SK-N-SH (cell line): ENCODE measurements at regions not wholly inside any gene's neighbourhood (a gene's known extent, or its start where the extent isn't known, plus 50 kb on each side); places are given as distances from the start of the nearest gene placed in this dataset.

Source experiments
- CTCF ChIA-PET: fragments of 300-600, 350-600 bp; formaldehyde crosslinking; extraction: SDS; loops from one replicate; lab custom pipeline; 2021; lab: Yijun Ruan, JAX
- POLR2A ChIA-PET: fragments of 350-600 bp; sonication (Branson Sonifier 250); formaldehyde crosslinking; extraction: SDS; loops from one replicate; lab custom pipeline; 2020; ENCODE audit warnings: antibody characterized with exemption, inconsistent platforms; lab: Yijun Ruan, JAX
- DNase-seq: peaks from one replicate; pipeline ENCODE4 v3.0.0; 2012
- H2AFZ ChIP-seq: fragments of 200-600 bp; sonication (generic); 2 replicates; pipeline ENCODE4 v1.8.1; 2016; ENCODE audit warnings: antibody characterized with exemption, mild to moderate bottlenecking, low read depth
- H3F3A ChIP-seq: fragments of 200-600 bp; sonication (generic); replicated peaks from 2 replicates; pipeline ENCODE3; 2016; ENCODE audit warnings: antibody characterized with exemption, mild to moderate bottlenecking; ENCODE audit not compliant: insufficient read depth
- H3K27ac ChIP-seq, 2 experiments: fragments of 200-500 bp in 1 of 2; fragments of 200-600 bp in 1 of 2; sonication (Bioruptor generic) in 1 of 2; sonication (generic), shearing (Covaris generic) in 1 of 2; 2 replicates each; pipeline versions ENCODE4 v1.5.1 to v1.6.1; 2014 to 2016; ENCODE audit warnings: low read depth in 2 of 2, inconsistent platforms in 1 of 2, low read length in 1 of 2, mild to moderate bottlenecking in 1 of 2, mixed read lengths in 1 of 2
- H3K27me3 ChIP-seq: fragments of 200-600 bp; sonication (generic), shearing (Covaris generic); 2 replicates; pipeline ENCODE4 v1.6.1; 2016; ENCODE audit warnings: mixed run types; ENCODE audit not compliant: insufficient read depth
- H3K36me3 ChIP-seq, 2 experiments: fragments of 200-500 bp in 1 of 2; fragments of 200-600 bp in 1 of 2; sonication (Bioruptor generic) in 1 of 2; sonication (generic) in 1 of 2; replicated peaks in 1 of 2; 2 replicates each; pipeline versions ENCODE3 to v1.5.1; 2014 to 2016; ENCODE audit warnings: low read length in 1 of 2, mild to moderate bottlenecking in 1 of 2; ENCODE audit not compliant: insufficient read depth in 2 of 2, control insufficient read depth in 1 of 2
- H3K4me1 ChIP-seq, 2 experiments: fragments of 200-500 bp in 1 of 2; fragments of 200-600 bp in 1 of 2; sonication (Bioruptor generic) in 1 of 2; sonication (generic), shearing (Covaris generic) in 1 of 2; 2 replicates each; pipeline versions ENCODE4 v1.5.1 to v1.6.1; 2014 to 2016; ENCODE audit warnings: low read depth in 1 of 2, low read length in 1 of 2, mixed run types in 1 of 2; ENCODE audit not compliant: insufficient read depth in 2 of 2, control insufficient read depth in 1 of 2
- H3K4me2 ChIP-seq: fragments of 200-600 bp; sonication (generic), shearing (Covaris generic); 2 replicates; pipeline ENCODE4 v1.6.1; 2017; ENCODE audit warnings: mixed run types
- H3K4me3 ChIP-seq, 2 experiments: fragments of 200-500 bp in 1 of 2; fragments of 200-600 bp in 1 of 2; sonication (Bioruptor generic) in 1 of 2; sonication (generic), shearing (Covaris generic) in 1 of 2; 2 replicates each; pipeline versions ENCODE4 v1.5.1 to v1.8.1; 2014 to 2016; ENCODE audit warnings: low read depth in 2 of 2, inconsistent platforms in 1 of 2, low read length in 1 of 2, mild to moderate bottlenecking in 1 of 2, mixed read lengths in 1 of 2, moderate library complexity in 1 of 2
- H3K79me2 ChIP-seq: fragments of 200-600 bp; sonication (generic); 2 replicates; pipeline ENCODE4 v1.8.1; 2017; ENCODE audit warnings: mild to moderate bottlenecking; ENCODE audit not compliant: insufficient read depth
- H3K9ac ChIP-seq: fragments of 200-600 bp; sonication (generic); 2 replicates; pipeline ENCODE4 v1.6.1; 2017; ENCODE audit warnings: mixed run types
- H3K9me2 ChIP-seq: fragments of 200-600 bp; sonication (generic); 2 replicates; pipeline ENCODE4 v1.6.1; 2017; ENCODE audit warnings: mixed run types
- H3K9me3 ChIP-seq: fragments of 200-600 bp; sonication (generic); 2 replicates; pipeline ENCODE4 v1.6.1; 2017; ENCODE audit warnings: mixed run types, mild to moderate bottlenecking, moderate library complexity
- H4K20me1 ChIP-seq: fragments of 200-600 bp; sonication (generic); 2 replicates; pipeline ENCODE4 v1.6.1; 2017; ENCODE audit warnings: mild to moderate bottlenecking, mixed run types; ENCODE audit not compliant: insufficient read depth
- CHD2 ChIP-seq: fragments of 150-350 bp; IDR thresholded peaks from 2 replicates; pipeline ENCODE4 v1.6.1; 2018; ENCODE audit warnings: low read length; ENCODE audit not compliant: partially characterized antibody
- EP300 ChIP-seq, 2 experiments: IDR thresholded peaks; 2 replicates each; pipeline versions ENCODE4 v1.4.0 to v1.6.1; 2012; ENCODE audit warnings: borderline replicate concordance in 1 of 2, low read depth in 1 of 2, low read length in 1 of 2
- FOSL2 ChIP-seq: IDR thresholded peaks from 2 replicates; pipeline ENCODE4 v1.4.0; 2012; ENCODE audit warnings: low read depth, mild to moderate bottlenecking, moderate library complexity, borderline replicate concordance
- FOXM1 ChIP-seq: IDR thresholded peaks from 2 replicates; pipeline ENCODE4 v1.4.0; 2012; ENCODE audit warnings: low read depth, mild to moderate bottlenecking
- GATA2 ChIP-seq: sonication (generic); formaldehyde crosslinking; IDR thresholded peaks from 2 replicates; pipeline ENCODE4 v1.5.0; 2020; ENCODE audit warnings: mild to moderate bottlenecking, missing genetic modification reagents
- MEF2A ChIP-seq: IDR thresholded peaks from 2 replicates; pipeline ENCODE4 v1.4.0; 2012; ENCODE audit warnings: low read depth, borderline replicate concordance
- RCOR1 ChIP-seq: fragments of 150-350 bp; IDR thresholded peaks from 2 replicates; pipeline ENCODE4 v1.6.1; 2017; ENCODE audit warnings: antibody characterized with exemption, low read length
- RFX5 ChIP-seq: IDR thresholded peaks from 2 replicates; pipeline ENCODE4 v1.6.1; 2012; ENCODE audit warnings: mild to moderate bottlenecking, improper control_type of control experiment, low read length
- RXRA ChIP-seq: IDR thresholded peaks from 2 replicates; pipeline ENCODE4 v1.4.0; 2012; ENCODE audit warnings: low read depth, mild to moderate bottlenecking, borderline replicate concordance
- SIN3A ChIP-seq: IDR thresholded peaks from 2 replicates; pipeline ENCODE4 v1.6.1; 2012; ENCODE audit warnings: low read depth, mild to moderate bottlenecking, low read length, moderate library complexity, borderline replicate concordance
- SMC3 ChIP-seq: IDR thresholded peaks from 2 replicates; pipeline ENCODE4 v1.6.1; 2012; ENCODE audit warnings: low read depth, low read length, improper control_type of control experiment
- TAF1 ChIP-seq: IDR thresholded peaks from 2 replicates; pipeline ENCODE4 v1.6.1; 2012; ENCODE audit warnings: low read depth, mild to moderate bottlenecking, low read length, moderate library complexity, borderline replicate concordance
- TCF12 ChIP-seq: IDR thresholded peaks from 2 replicates; pipeline ENCODE4 v1.4.0; 2012
- YY1 ChIP-seq: IDR thresholded peaks from 2 replicates; pipeline ENCODE4 v1.4.0; 2012; ENCODE audit warnings: low read depth, mild to moderate bottlenecking
- WGBS: methylation state at CpG from one replicate; pipeline ENCODE4 v1.1.6; 2017; ENCODE audit warnings: low lambda C conversion rate; 5-methylcytosine and 5-hydroxymethylcytosine counted together
- TF ChIP-seq, protein P1 (sequence below): IDR thresholded peaks from 2 replicates; pipeline ENCODE4 v1.6.1; 2012; ENCODE audit warnings: mild to moderate bottlenecking, low read depth, low read length, moderate library complexity
- TF ChIP-seq, protein P2 (sequence below): fragments of 150-350 bp; IDR thresholded peaks from 2 replicates; pipeline ENCODE4 v1.6.1; 2017; ENCODE audit warnings: antibody characterized with exemption, low read length, low read depth, borderline replicate concordance

DNA sequence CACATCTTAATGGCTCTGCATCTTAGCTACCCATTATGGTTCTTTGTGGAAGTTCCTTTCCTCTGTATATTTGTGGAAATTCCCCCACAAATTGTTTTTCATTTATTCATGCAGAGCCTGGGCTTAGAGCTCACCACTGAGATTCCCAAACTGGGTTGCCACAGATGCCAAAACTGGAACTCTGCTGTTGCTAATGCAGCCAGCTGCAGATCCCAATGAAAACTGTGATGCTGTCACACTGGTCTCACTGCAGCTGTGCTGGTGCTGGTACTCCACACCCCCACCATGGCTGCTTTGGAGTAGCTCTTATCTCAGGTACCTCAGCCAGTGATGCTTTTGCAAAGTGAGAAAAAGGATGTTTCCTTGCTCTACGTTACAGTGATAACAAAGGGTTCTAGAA is 87.7 kb downstream of the DCK start:
- no peak overlapping the region for H3K9ac ChIP-seq
- H3K9me3 ChIP-seq: no peaks in the 10 kb centered on the region
- H3K4me2 ChIP-seq: no peak overlapping the region
- no peak overlapping the region for H3K4me3 ChIP-seq
- DNase-seq: no peak
- H3K4me1 ChIP-seq: no peaks in the 10 kb centered on the region
- no peak overlapping the region for H3K27ac ChIP-seq
- 7% methylated on average over 1 of the region's 1 CpG for WGBS
- H4K20me1 ChIP-seq: no peaks in the 10 kb centered on the region
- TF ChIP-seq SMC3 (no peak), GATA2 (CRISPR knock-in tag) (no peak), FOXM1 (no peak), YY1 (no peak), TAF1 (no peak), TCF12 (no peak), RFX5 (no peak), EP300 (IDR thresholded peaks at IDR 0.05; ENCODE audit: borderline replicate concordance in 1 of 2, low read depth in 1 of 2, low read length in 1 of 2) (no peak), CHD2 (no peak), RXRA (no peak), MEF2A (no peak)
- TF ChIP-seq, protein P1, sequence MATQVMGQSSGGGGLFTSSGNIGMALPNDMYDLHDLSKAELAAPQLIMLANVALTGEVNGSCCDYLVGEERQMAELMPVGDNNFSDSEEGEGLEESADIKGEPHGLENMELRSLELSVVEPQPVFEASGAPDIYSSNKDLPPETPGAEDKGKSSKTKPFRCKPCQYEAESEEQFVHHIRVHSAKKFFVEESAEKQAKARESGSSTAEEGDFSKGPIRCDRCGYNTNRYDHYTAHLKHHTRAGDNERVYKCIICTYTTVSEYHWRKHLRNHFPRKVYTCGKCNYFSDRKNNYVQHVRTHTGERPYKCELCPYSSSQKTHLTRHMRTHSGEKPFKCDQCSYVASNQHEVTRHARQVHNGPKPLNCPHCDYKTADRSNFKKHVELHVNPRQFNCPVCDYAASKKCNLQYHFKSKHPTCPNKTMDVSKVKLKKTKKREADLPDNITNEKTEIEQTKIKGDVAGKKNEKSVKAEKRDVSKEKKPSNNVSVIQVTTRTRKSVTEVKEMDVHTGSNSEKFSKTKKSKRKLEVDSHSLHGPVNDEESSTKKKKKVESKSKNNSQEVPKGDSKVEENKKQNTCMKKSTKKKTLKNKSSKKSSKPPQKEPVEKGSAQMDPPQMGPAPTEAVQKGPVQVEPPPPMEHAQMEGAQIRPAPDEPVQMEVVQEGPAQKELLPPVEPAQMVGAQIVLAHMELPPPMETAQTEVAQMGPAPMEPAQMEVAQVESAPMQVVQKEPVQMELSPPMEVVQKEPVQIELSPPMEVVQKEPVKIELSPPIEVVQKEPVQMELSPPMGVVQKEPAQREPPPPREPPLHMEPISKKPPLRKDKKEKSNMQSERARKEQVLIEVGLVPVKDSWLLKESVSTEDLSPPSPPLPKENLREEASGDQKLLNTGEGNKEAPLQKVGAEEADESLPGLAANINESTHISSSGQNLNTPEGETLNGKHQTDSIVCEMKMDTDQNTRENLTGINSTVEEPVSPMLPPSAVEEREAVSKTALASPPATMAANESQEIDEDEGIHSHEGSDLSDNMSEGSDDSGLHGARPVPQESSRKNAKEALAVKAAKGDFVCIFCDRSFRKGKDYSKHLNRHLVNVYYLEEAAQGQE: no peak
- TF ChIP-seq, protein P2, sequence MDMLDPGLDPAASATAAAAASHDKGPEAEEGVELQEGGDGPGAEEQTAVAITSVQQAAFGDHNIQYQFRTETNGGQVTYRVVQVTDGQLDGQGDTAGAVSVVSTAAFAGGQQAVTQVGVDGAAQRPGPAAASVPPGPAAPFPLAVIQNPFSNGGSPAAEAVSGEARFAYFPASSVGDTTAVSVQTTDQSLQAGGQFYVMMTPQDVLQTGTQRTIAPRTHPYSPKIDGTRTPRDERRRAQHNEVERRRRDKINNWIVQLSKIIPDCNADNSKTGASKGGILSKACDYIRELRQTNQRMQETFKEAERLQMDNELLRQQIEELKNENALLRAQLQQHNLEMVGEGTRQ: no peak
- TF ChIP-seq, all 33 proteins: peak for 0
- POLR2A ChIA-PET: no interaction called here
- no peaks in the 10 kb centered on the region for H3K36me3 ChIP-seq
- no peaks in the 10 kb centered on the region for H3K9me2 ChIP-seq
- CTCF ChIA-PET: no interaction called here
- H2AFZ ChIP-seq: no peak overlapping the region
- no peaks in the 10 kb centered on the region for H3K79me2 ChIP-seq
- no peaks in the 10 kb centered on the region for H3F3A ChIP-seq
- H3K27me3 ChIP-seq: peaks cover 42% of the 10 kb centered on the region; the same call in 1 of the 2 replicates

DNA sequence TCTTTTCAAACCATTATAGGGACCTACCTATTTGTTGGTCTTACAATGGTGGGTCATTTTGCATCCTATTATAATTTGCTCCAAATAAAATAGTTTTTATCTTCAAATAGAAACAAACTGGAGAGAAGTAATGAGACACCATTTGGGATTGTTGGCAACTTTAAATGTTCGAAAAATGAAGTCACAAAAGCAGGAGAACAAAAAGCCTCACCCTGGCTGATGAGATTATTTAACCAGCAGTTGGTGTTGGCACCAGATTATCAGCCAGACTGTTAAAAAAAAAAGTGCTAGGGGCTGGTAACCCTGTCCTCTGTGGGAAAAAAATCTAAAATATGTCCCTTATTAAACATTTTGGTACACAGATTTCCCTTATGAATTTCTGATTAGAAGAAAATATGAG is 100.3 kb downstream of the DCK start:
- H3K4me2 ChIP-seq: no peak overlapping the region
- CTCF ChIA-PET: no interaction called here
- 18% methylated on average over 1 of the region's 1 CpG for WGBS
- POLR2A ChIA-PET: no interaction called here
- H4K20me1 ChIP-seq: no peaks in the 10 kb centered on the region
- H3K27ac ChIP-seq: no peak overlapping the region
- H3K9me3 ChIP-seq: no peaks in the 10 kb centered on the region
- no peak for DNase-seq
- H3F3A ChIP-seq: no peaks in the 10 kb centered on the region
- no peaks in the 10 kb centered on the region for H3K4me1 ChIP-seq
- no peaks in the 10 kb centered on the region; the same call in 1 of the 2 replicates for H3K27me3 ChIP-seq
- no peak overlapping the region for H3K4me3 ChIP-seq
- H3K79me2 ChIP-seq: no peaks in the 10 kb centered on the region
- TF ChIP-seq TAF1 (no peak), SMC3 (no peak), FOSL2 (no peak), SIN3A (no peak), RCOR1 (no peak), TCF12 (no peak), MEF2A (no peak)
- H3K9me2 ChIP-seq: no peaks in the 10 kb centered on the region
- H3K36me3 ChIP-seq: no peaks in the 10 kb centered on the region
- H2AFZ ChIP-seq: no peak overlapping the region
- H3K9ac ChIP-seq: no peak overlapping the region
